ENCODE measurements at regions not wholly inside any gene's neighbourhood (a gene's known extent, or its start where the extent isn't known, plus 50 kb on each side); places are given as distances from the start of the nearest gene placed in this dataset.
"Not testable (repeated sequence)": the region's sequence is repeated elsewhere in the genome, so short reads cannot be mapped to it uniquely, and the experiment has no call there.

- DNase-seq (ENCODE audit: low read depth), result no peak
- H3K4me3 ChIP-seq (ENCODE audit: control insufficient read depth, low read depth, low read length), result no peak overlapping the region
- no peak for TF ChIP-seq CTCF (IDR thresholded peaks at IDR 0.05; ENCODE audit: control insufficient read depth, insufficient read depth, low read depth, low read length, missing control alignments)
These were observed 1288.6 kb upstream of the EYS start for GRCh38 chr6:66995669-66996068.

GRCh38 chr6:66993708-66994107, 1286.7 kb upstream of the EYS start:
- H3K4me3 ChIP-seq (ENCODE audit: control insufficient read depth, low read depth, low read length), result not testable (repeated sequence)

DNA sequence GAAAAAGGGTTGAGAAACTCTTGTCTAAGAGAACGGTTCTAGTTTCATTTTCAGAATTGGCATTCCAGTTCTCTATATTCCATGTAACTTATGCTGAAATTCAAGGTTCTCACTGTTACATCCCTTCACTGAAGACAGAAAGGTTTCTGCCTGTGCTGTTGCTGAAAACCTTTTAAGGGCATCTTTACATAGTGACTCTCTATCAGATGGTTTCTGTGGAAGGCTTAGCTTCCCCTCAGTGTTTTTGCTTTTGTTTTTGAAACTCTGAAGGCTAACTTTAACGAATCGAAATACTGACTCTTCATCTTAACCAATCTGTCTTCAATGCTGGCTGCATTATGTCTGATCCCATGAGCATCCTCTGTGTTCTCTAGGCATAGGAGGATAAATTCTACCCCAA, 1286.2 kb upstream of the EYS start:
- DNase-seq (ENCODE audit: low read depth), result no peak
- no peak overlapping the region for H3K4me3 ChIP-seq (ENCODE audit: control insufficient read depth, low read depth, low read length)
- no peak for TF ChIP-seq CTCF (IDR thresholded peaks at IDR 0.05; ENCODE audit: control insufficient read depth, insufficient read depth, low read depth, low read length, missing control alignments)

More at GRCh38 chr6:66993708-66994107, 1286.7 kb upstream of the EYS start:
- DNase-seq (ENCODE audit: low read depth), result not testable (repeated sequence)

DNA sequence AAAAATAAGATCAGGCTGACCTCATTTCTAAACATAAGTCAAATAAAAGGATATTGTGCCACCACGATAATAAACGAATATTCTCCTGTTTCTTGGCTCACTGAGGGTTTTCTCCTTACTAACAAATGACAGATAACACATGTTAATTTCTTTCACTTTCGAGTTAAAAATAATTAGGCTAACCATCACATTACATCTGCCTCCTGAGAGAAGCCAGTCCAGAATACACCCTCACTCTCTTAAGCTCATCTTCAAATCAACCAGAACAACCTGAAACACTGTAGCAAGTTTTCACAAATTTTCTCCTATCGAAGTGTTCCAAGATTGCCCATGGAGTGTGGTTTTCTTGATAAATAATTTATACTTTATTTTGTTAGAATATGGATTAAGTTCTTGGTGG, 1285.6 kb upstream of the EYS start:
- no peak for DNase-seq (ENCODE audit: low read depth)
- no peak overlapping the region for H3K4me3 ChIP-seq (ENCODE audit: control insufficient read depth, low read depth, low read length)
- TF ChIP-seq CTCF (IDR thresholded peaks at IDR 0.05; ENCODE audit: control insufficient read depth, insufficient read depth, low read depth, low read length, missing control alignments), result no peak

DNA sequence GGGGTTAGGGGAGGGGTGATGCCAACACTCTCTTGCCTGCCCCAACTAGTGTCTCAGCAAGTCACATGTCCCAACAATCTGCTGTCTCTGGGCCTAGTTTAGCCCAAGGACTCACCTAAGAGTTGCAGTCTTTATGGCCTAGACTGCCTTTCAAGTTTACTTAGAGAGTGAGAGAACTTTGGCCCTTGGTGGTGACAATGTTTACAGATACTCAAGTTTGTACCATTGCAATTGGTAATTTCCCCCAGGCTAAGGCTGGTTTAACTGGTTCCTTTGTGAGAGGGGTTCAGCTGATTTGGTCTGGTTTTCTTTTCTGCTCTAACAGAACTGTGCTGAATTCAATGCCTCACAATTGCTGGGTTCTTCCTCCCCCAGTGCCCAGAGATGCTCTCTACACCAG, 1279.9 kb upstream of the EYS start:
- no peak for TF ChIP-seq CTCF (IDR thresholded peaks at IDR 0.05; ENCODE audit: control insufficient read depth, insufficient read depth, low read depth, low read length, missing control alignments)
- no peak for DNase-seq (ENCODE audit: low read depth)
- no peak overlapping the region for H3K4me3 ChIP-seq (ENCODE audit: control insufficient read depth, low read depth, low read length)

DNA sequence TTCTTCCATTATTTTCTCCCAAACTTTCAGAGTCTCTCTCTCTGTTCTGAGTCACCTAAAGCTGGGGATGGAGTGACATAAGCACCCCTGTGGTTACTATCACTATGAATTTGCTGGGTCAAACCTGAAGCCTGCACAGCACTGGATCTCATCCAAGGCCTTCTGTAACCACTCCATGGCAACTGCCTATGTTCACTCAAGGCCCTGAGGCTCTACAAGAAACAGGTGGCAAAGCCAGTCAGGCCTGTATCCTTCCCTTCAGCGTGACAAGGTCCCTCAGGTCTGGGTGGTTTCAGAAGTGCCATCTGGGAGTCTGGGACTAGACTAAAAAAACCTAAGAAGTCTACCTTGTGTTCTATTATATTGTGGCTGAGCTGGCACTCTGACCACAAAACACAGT, 1278.8 kb upstream of the EYS start:
- no peak for TF ChIP-seq CTCF (IDR thresholded peaks at IDR 0.05; ENCODE audit: control insufficient read depth, insufficient read depth, low read depth, low read length, missing control alignments)
- no peak overlapping the region for H3K4me3 ChIP-seq (ENCODE audit: control insufficient read depth, low read depth, low read length)
- DNase-seq (ENCODE audit: low read depth), result no peak

GRCh38 chr6:66970373-66970772, 1263.3 kb upstream of the EYS start:
- no peak overlapping the region for H3K4me3 ChIP-seq (ENCODE audit: control insufficient read depth, low read depth, low read length)
- TF ChIP-seq CTCF (IDR thresholded peaks at IDR 0.05; ENCODE audit: control insufficient read depth, insufficient read depth, low read depth, low read length, missing control alignments), result no peak
- DNase-seq (ENCODE audit: low read depth), result no peak

Measured in AG09309 (cell line).